ENCODE measurements at regions not wholly inside any gene's neighbourhood (a gene's known extent, or its start where the extent isn't known, plus 50 kb on each side); places are given as distances from the start of the nearest gene placed in this dataset.

DNA sequence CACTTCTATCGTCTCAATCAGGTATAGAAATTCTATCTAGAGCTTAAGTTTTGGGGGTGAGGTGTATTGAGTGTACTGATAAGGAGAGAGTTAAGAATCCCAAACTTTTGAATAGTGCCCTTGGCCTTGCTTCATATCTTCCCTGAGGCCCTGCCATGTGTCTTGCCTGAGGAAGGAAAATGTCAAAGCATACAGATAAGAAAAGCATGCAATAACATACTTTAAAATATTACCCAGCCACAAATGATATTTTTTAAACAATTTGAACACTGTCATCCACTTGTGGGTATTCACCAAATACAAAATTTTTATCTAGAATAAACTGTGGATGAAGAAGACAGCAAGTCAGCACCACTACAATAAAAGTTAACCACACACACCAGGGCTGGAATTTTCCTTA is 631.0 kb upstream of the ALCAM start:
- TF ChIP-seq EZH2 (optimal IDR thresholded peaks at IDR 0.05; ENCODE audit: low read depth, low read length) (no peak), EZH2phosphoT487 (IDR thresholded peaks at IDR 0.05; ENCODE audit: low read length) (no peak)
- TF ChIP-seq, protein P1, sequence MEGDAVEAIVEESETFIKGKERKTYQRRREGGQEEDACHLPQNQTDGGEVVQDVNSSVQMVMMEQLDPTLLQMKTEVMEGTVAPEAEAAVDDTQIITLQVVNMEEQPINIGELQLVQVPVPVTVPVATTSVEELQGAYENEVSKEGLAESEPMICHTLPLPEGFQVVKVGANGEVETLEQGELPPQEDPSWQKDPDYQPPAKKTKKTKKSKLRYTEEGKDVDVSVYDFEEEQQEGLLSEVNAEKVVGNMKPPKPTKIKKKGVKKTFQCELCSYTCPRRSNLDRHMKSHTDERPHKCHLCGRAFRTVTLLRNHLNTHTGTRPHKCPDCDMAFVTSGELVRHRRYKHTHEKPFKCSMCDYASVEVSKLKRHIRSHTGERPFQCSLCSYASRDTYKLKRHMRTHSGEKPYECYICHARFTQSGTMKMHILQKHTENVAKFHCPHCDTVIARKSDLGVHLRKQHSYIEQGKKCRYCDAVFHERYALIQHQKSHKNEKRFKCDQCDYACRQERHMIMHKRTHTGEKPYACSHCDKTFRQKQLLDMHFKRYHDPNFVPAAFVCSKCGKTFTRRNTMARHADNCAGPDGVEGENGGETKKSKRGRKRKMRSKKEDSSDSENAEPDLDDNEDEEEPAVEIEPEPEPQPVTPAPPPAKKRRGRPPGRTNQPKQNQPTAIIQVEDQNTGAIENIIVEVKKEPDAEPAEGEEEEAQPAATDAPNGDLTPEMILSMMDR (IDR thresholded peaks at IDR 0.05; ENCODE audit: low read length): no peak
- Histone ChIP-seq H3K9me3 (replicated peaks; ENCODE audit: insufficient read depth, low read length) (no peaks in the 10 kb centered on the region), H3K36me3 (replicated peaks; ENCODE audit: insufficient read depth, low read length) (no peaks in the 10 kb centered on the region), H3K4me3 (ENCODE audit: low read length) (no peak overlapping the region), H2AFZ (ENCODE audit: low read length) (no peak overlapping the region), H3K4me1 (ENCODE audit: low read length) (no peaks in the 10 kb centered on the region), H3K27me3 (replicated peaks; ENCODE audit: insufficient read depth, low read length) (no peaks in the 10 kb centered on the region), H4K20me1 (ENCODE audit: insufficient read depth, low read length) (no peaks in the 10 kb centered on the region), H3K9me2 (replicated peaks; ENCODE audit: insufficient read depth, low read length) (0 out of 2 replicates have a peak, but pooled peaks cover 2% of the 10 kb centered on the region), H3F3A (ENCODE audit: insufficient read depth, low read length) (no peaks in the 10 kb centered on the region), H3K27ac (ENCODE audit: low read length) (no peak overlapping the region), H3K4me2 (ENCODE audit: low read depth, low read length) (no peak overlapping the region), H3K79me2 (ENCODE audit: low read length) (no peaks in the 10 kb centered on the region), H3K9ac (ENCODE audit: low read length) (no peak overlapping the region)
- no peak for DNase-seq

DNA sequence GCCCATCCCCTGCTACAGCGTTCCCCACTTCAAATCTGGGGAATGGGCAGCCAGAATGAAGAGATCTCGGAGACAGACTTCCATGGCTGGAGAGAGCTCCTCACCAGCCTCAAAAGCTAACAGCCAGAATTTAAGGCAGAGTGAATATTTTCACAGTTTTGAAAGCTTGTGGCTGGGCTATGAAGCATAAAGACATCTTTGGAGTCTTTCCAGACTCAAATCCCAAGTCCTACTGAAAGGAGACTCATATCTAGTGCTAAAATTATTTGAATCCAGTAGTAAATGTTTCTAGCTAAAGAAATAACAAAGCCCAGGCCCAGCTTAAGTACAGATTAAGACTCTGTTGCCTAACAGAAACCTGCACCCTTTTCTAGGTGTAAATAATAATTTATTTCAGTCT is 628.4 kb upstream of the ALCAM start:
- TF ChIP-seq EZH2 (optimal IDR thresholded peaks at IDR 0.05; ENCODE audit: low read depth, low read length) (no peak), EZH2phosphoT487 (IDR thresholded peaks at IDR 0.05; ENCODE audit: low read length) (no peak)
- TF ChIP-seq, protein P1 (IDR thresholded peaks at IDR 0.05; ENCODE audit: low read length): no peak
- DNase-seq: no peak
- Histone ChIP-seq H3F3A (ENCODE audit: insufficient read depth, low read length) (no peaks in the 10 kb centered on the region), H3K36me3 (replicated peaks; ENCODE audit: insufficient read depth, low read length) (no peaks in the 10 kb centered on the region), H4K20me1 (ENCODE audit: insufficient read depth, low read length) (no peaks in the 10 kb centered on the region), H3K9ac (ENCODE audit: low read length) (no peak overlapping the region), H3K27me3 (replicated peaks; ENCODE audit: insufficient read depth, low read length) (no peaks in the 10 kb centered on the region), H3K9me3 (replicated peaks; ENCODE audit: insufficient read depth, low read length) (no peaks in the 10 kb centered on the region), H3K79me2 (ENCODE audit: low read length) (no peaks in the 10 kb centered on the region), H3K4me3 (ENCODE audit: low read length) (no peak overlapping the region), H2AFZ (ENCODE audit: low read length) (no peak overlapping the region), H3K9me2 (replicated peaks; ENCODE audit: insufficient read depth, low read length) (no peaks in the 10 kb centered on the region), H3K4me2 (ENCODE audit: low read depth, low read length) (no peak overlapping the region), H3K27ac (ENCODE audit: low read length) (no peak overlapping the region), H3K4me1 (ENCODE audit: low read length) (no peaks in the 10 kb centered on the region)

DNA sequence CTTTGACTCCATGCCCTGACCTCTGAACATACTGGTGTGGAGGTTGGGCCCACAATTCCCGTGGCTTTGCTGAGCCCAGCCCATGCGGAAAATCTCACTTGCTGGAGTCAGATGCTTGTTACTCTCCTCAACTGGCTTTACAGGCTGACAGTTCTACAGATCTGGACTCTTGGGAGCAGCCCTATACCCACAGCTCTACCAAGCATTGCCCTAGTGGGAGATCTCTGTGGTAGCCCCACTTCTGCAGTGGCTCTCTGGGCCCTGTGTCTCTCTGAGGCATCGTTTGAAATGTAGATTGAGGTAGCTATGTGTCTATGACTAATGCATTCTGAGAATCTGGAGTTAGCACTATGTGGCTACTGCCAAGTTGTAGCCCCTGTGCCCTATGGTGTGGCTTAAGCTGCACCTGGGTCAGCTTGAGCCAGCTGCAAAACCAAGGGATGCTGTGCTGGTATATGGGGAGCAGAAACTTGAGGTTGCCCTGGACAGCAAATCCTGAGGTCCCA is 625.8 kb upstream of the ALCAM start:
- H3K4me1 ChIP-seq (ENCODE audit: low read length): no peaks in the 10 kb centered on the region
- H3K27ac ChIP-seq (ENCODE audit: low read length): no peak overlapping the region
- H3K9me3 ChIP-seq (replicated peaks; ENCODE audit: insufficient read depth, low read length): no peaks in the 10 kb centered on the region
- no peak for TF ChIP-seq EZH2 (optimal IDR thresholded peaks at IDR 0.05; ENCODE audit: low read depth, low read length)
- TF ChIP-seq EZH2phosphoT487 (IDR thresholded peaks at IDR 0.05; ENCODE audit: low read length): no peak
- TF ChIP-seq, protein P1 (IDR thresholded peaks at IDR 0.05; ENCODE audit: low read length): no peak
- no peaks in the 10 kb centered on the region for H4K20me1 ChIP-seq (ENCODE audit: insufficient read depth, low read length)
- no peaks in the 10 kb centered on the region for H3F3A ChIP-seq (ENCODE audit: insufficient read depth, low read length)
- H3K4me2 ChIP-seq (ENCODE audit: low read depth, low read length): no peak overlapping the region
- no peaks in the 10 kb centered on the region for H3K27me3 ChIP-seq (replicated peaks; ENCODE audit: insufficient read depth, low read length)
- H3K9me2 ChIP-seq (replicated peaks; ENCODE audit: insufficient read depth, low read length): no peaks in the 10 kb centered on the region
- H3K36me3 ChIP-seq (replicated peaks; ENCODE audit: insufficient read depth, low read length): no peaks in the 10 kb centered on the region
- H3K79me2 ChIP-seq (ENCODE audit: low read length): no peaks in the 10 kb centered on the region
- no peak overlapping the region for H3K9ac ChIP-seq (ENCODE audit: low read length)
- H2AFZ ChIP-seq (ENCODE audit: low read length): no peak overlapping the region
- DNase-seq: no peak
- no peak overlapping the region for H3K4me3 ChIP-seq (ENCODE audit: low read length)

Data from MM.1S (cell line).